Hindlimb muscle (tissue), 1 donor: ENCODE measurements at regions not wholly inside any gene's neighbourhood (a gene's known extent, or its start where the extent isn't known, plus 50 kb on each side); places are given as distances from the start of the nearest gene placed in this dataset.
"Not testable (repeated sequence)": the region's sequence is repeated elsewhere in the genome, so short reads cannot be mapped to it uniquely, and the experiment has no call there.

Source experiments
- DNase-seq: peaks from one replicate; pipeline ENCODE4 v3.0.0-alpha.2; 2013

DNA sequence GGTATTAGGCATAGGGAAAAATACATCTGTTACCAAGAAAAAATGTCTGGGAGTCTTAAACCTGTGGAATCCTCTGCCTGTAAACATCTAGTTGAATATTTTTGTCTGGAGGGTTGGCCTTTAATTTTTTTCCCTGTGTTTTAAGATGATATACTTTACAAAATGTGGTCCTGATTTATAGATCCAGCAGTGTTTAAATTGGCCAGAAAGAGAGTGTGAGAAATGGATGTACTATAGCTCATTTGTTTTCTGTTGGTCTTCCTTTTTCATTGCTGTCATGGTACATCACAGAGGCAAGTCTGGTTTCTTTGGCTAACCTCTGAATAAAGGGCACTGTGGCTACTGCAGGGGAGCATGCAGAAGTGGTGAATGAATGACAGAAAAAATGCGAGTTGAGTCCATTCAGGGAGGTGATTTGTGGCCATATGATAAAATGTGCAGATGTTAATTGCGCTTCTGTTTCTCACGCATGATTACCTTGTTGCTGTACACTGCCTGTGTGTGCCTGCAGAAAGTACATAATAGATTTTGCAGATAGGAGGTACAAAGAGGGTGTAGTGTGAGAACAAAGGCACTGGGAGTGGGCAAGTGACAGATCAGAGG is 150.0 kb downstream of the NFKBIZ start:
- no peak for DNase-seq

- no peak for DNase-seq
Measured at GRCh38 chr3:102000620-102001209, 151.4 kb downstream of the NFKBIZ start.

DNA sequence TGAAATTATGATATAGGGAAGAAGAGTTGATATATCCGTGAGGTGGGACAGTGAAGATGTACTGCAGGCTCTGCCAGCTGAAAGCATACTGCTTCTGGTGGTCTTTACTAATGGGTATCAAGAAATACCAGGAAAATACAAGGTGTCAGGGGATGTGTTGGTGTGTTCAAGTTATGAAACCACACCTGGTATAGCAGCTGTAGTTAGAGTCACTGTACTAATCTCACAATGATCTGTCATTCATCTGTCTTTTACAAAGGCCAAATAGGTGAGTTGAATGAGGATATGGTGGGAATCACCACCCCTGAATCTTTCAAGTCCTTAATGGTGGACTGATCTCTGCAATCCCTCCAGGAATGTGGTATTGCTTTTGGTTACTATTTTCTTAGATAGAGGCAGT is 152.7 kb downstream of the NFKBIZ start:
- no peak for DNase-seq

- DNase-seq = no peak
Measured at GRCh38 chr3:102004561-102004960, 155.2 kb downstream of the NFKBIZ start.

- no peak for DNase-seq
Measured at GRCh38 chr3:102005551-102005950, 156.2 kb downstream of the NFKBIZ start.

GRCh38 chr3:102006812-102007485 is 157.6 kb downstream of the NFKBIZ start:
- DNase-seq = peak; percentile 27

DNA sequence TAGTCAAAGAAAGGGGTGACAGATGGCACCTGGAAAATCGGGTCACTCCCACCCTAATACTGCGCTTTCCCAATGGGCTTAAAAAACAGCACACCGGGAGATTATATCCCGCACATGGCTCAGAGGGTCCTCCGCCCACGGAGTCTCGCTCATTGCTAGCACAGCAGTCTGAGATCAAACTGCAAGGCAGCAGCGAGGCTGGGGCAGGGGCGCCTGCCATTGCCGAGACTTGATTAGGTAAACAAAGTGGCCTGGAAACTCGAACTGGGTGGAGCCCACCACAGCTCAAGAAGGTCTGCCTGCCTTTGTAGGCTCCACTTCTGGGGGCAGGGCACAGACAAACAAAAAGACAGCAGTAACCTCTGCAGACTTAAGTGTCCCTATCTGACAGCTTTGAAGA is 159.1 kb downstream of the NFKBIZ start:
- DNase-seq = not testable (repeated sequence)

DNA sequence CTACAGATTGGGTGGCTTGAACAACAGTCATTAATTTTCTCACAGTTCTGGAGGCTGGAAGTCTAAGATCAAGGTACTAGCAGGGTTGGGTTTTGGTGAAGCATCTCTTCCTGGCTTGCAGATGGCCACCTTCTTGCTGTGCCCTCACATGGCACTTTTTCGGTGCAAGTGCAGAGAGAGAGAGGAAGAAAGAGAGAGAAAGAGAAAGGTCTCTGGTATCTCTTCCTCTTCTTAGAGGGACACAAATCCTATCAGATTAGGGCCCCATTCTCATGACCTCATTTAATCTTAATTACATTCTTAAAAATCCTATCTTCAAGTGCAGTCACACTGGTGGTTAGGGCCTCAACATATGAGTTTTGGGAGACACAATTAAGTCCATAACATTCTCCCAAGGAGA is 167.1 kb downstream of the NFKBIZ start:
- DNase-seq = no peak

GRCh38 chr3:102017784-102018183 is 168.5 kb downstream of the NFKBIZ start:
- no peak for DNase-seq

- DNase-seq = no peak
Measured at GRCh38 chr3:102018551-102018950, 169.2 kb downstream of the NFKBIZ start.

- no peak for DNase-seq
Measured at GRCh38 chr3:102020735-102021134, 171.4 kb downstream of the NFKBIZ start.

DNA sequence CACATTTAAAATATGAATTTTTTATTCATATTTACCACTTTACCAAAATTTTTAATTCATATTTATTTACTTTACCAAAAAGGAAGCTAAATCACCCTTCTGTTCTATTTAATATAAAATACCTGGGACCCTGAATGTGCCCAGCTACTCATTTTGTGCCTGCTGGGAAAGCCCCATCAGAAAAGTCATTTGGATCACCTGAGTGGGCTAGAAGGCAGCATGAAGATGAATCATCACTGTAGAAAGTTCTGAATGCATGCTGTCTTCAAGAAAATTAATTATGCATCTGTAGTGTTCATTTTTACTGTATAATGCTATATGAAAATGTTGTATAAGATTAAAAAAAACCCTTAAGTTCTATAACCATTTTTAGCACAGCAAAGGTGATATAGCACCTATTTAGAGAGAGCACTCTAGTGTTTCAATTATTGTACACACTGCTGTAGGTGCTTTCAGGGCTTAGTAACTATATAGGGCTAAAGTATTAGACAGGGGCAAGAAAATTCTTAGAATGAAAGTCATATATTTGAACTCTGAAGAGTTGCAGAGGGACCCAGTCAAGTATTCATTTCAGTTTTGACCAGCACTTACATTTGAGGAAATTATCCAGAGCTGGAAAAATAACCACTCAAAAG is 175.1 kb downstream of the NFKBIZ start:
- DNase-seq = no peak

DNA sequence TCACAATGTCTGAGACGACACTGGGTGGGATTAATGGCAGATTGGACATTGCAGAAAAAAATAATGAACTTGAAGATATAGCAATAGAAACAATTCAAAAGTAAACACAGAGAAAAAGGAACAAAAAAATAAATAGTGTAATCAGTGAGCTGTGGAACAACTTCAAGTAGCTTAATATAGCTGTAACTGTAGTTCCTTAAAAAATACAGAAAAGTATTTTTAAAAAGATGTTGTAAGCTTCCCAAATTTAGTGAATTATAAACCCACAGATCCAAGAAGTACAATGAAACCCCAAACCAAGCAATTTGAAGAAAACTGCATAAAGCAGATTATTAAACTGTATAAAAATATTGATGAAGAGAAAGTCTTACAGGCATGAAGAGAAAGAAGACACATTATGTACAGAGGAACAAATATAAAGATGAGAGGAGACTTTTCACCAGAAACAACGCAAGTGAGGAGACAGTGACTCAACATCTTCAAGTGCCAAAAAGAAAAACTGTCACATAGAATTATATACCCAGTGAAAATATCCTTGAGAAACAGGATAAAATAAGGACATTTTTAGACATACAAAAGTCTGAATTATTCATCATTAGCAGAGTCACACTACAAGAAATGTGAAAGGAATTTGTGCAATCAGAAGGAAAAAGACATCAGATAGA is 176.4 kb downstream of the NFKBIZ start:
- DNase-seq = no peak

GRCh38 chr3:102026656-102027055 is 177.3 kb downstream of the NFKBIZ start:
- DNase-seq = no peak

DNA sequence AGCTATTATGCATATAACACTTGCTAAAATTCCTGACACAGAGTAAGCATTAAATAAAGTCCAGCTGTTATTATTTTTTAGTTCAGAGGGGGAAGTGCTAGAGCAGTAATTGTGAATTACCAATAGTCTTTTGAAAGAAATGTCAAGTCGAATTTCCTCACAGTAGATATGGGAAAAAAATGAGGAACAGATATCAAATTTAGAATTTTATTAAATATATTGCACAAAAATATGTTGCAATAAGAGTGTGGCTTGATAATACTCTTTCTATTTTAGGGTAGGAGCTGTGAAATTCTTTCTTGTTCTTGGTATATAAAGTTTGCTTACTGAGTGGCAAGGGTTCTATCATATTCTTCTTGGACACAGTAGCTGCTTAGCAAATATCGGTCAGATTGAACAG is 181.3 kb downstream of the NFKBIZ start:
- DNase-seq = no peak

- DNase-seq = no peak
Measured at GRCh38 chr3:102031834-102032233, 182.5 kb downstream of the NFKBIZ start.

GRCh38 chr3:102032491-102033383 is 183.4 kb downstream of the NFKBIZ start:
- DNase-seq = no peak

DNA sequence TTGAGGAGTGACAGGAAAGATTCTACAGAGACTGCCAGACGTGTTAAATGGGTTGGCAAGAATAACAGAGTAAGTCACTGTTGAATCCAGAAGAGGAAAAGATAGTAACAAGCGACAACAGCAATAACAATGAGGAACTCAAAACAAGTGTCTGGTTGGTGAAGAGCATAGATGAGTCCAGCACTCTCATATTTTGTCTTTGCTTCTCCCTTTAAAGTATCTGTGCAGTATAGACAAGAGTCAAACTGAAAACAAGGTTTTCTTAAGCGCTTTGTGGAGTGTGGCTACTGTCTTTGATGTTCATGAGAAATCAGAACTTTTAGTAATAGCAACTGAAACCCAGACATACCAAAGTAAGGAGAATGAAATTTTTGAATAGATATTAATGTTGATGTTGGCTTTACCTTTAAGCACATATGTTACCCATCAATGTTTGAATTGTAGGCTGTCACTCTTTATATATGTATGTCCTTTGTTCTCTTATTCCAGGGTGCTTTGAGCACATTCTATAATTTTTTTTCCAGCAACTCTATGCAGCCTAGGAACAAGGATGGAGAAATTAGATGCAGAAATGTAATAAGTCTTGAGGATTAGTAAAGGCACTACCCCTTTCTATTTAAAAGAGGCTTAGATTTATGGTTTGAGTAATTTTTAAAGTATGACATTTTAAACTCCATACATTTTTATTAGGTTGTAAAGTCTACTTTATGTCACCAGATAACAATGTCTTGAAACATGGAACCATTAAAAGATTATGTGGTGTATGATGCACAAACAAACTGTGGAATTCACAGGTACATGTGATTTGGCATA is 185.5 kb downstream of the NFKBIZ start:
- no peak for DNase-seq

DNA sequence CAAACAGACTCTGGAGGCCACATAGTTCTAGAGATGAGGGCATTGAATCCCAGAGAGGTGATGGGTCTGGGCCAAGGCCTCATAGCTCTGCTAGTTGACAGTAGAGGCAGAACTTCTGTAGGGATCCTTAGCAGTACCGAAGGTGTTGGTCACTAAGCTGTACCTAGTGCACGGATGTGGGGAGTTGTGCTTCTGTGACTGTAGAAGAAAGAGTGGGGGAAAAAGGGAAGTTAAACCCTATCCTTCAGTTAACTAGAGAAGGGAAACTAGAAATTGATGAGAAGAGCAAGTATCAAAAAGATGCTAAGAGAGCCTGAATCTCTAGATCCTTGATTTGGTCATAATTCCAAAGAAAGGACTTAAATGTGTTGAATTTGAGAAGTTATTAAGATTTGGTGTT is 186.7 kb downstream of the NFKBIZ start:
- no peak for DNase-seq

GRCh38 chr3:102036472-102036871 is 187.2 kb downstream of the NFKBIZ start:
- DNase-seq = no peak

DNA sequence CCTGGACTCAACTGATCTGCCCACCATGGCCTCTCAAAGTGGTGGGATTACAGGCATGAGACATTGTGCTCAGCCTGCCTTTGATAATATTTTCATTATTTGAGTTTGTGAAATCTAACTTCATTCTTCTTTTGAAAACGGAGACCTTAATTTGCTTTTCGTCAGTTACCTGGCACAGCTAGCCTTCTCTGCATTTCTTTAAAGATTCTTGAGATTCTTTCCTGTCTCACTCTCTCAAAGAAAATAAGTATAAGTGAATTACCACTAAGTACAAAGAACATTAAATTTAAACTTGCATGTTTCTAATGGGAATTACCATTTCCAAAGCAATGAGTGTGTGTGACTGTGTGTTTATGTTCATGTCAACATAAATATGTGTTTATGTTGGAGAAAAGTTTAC is 187.9 kb downstream of the NFKBIZ start:
- no peak for DNase-seq
